ENCODE measurements at regions not wholly inside any gene's neighbourhood (a gene's known extent, or its start where the extent isn't known, plus 50 kb on each side); places are given as distances from the start of the nearest gene placed in this dataset.

- Histone ChIP-seq H3K56ac (replicated peaks; ENCODE audit: insufficient read length, low read depth, low read length) (no peak overlapping the region), H3K14ac (ENCODE audit: insufficient read length) (no peak overlapping the region), H2BK15ac (ENCODE audit: low read length) (no peak overlapping the region), H3K23ac (ENCODE audit: insufficient read length) (no peak overlapping the region), H2AFZ (ENCODE audit: low read length) (peak overlapping the region; percentile 6; the same call in 1 of the 2 replicates), H3K4me3 (ENCODE audit: extremely low read depth in 1 of 4, insufficient read depth in 2 of 4, low read depth in 3 of 4, low read length in 4 of 4) (no peak overlapping the region), H3K79me1 (ENCODE audit: low read depth, low read length) (no peaks in the 10 kb centered on the region), H2BK5ac (ENCODE audit: low read depth, low read length) (no peak overlapping the region), H3K79me2 (ENCODE audit: control insufficient read depth in 1 of 2, insufficient read depth in 2 of 2, low read length in 2 of 2) (no peaks in the 10 kb centered on the region), H2AK5ac (ENCODE audit: low read depth, low read length) (no peak overlapping the region), H3K4me1 (replicated peaks in 1 of 4; ENCODE audit: control insufficient read depth in 3 of 4, insufficient read depth in 4 of 4, low read length in 3 of 4) (peaks cover 0 to 5% (median 2%) of the 10 kb centered on the region in 4 experiments; a peak in 3 of 7 replicates), H3K9ac (replicated peaks in 1 of 4; ENCODE audit: extremely low read depth in 1 of 4, low read depth in 3 of 4, low read length in 3 of 4) (no peak overlapping the region), H3K27ac (ENCODE audit: low read depth, low read length) (no peak overlapping the region), H3K27me3 (replicated peaks in 1 of 4; ENCODE audit: control insufficient read depth in 3 of 4, extremely low read depth in 1 of 4, insufficient read depth in 3 of 4, low read length in 3 of 4) (no peaks in the 10 kb centered on the region), H4K91ac (replicated peaks; ENCODE audit: insufficient read length, low read length) (no peak overlapping the region), H3K18ac (ENCODE audit: extremely low read depth, low read length) (no peak overlapping the region), H2BK120ac (replicated peaks; ENCODE audit: low read depth, low read length) (no peak overlapping the region), H4K5ac (ENCODE audit: insufficient read length, low read depth, low read length) (no peak overlapping the region), H4K8ac (ENCODE audit: extremely low read depth, insufficient read depth, low read length) (no peak overlapping the region), H3K36me3 (ENCODE audit: control insufficient read depth in 2 of 4, insufficient read depth in 4 of 4, low read length in 3 of 4) (no peaks in the 10 kb centered on the region), H2BK20ac (ENCODE audit: low read length) (no peak overlapping the region), H3K4ac (replicated peaks; ENCODE audit: insufficient read length, low read depth, low read length) (no peak overlapping the region), H3K4me2 (ENCODE audit: insufficient read depth in 1 of 2, low read depth in 2 of 2, low read length in 2 of 2) (no peak overlapping the region), H2BK12ac (ENCODE audit: low read depth, low read length) (no peak overlapping the region), H4K20me1 (replicated peaks in 1 of 2; ENCODE audit: control insufficient read depth in 1 of 2, insufficient read depth in 2 of 2, low read length in 2 of 2) (no peaks in the 10 kb centered on the region), H3K9me3 (ENCODE audit: insufficient read depth in 2 of 2, low read depth in 1 of 2, low read length in 1 of 2) (no peaks in the 10 kb centered on the region), H3K23me2 (ENCODE audit: low read depth, low read length) (no peaks in the 10 kb centered on the region)
- 87% methylated on average over 6 of the region's 6 CpGs; no CpG with 5 or more reads in 1 of the 2 experiments for WGBS, 2 experiments (ENCODE audit: extremely low coverage in 1 of 2, insufficient coverage in 1 of 2, insufficient read length in 1 of 2, insufficient replicate concordance in 2 of 2, low coverage in 1 of 2, low lambda C conversion rate in 2 of 2, missing lambda C conversion rate in 1 of 2)
- FAIRE-seq (no peak), DNase-seq (ENCODE audit: low read depth in 1 of 2, low spot score in 2 of 2) (no peak)
- CTCF ChIA-PET (ENCODE audit: partially characterized antibody) = no interaction called here
- TF ChIP-seq EGR1 (IDR thresholded peaks at IDR 0.05; ENCODE audit: borderline replicate concordance, low read depth, low read length) = no peak
- TF ChIP-seq RAD21 (IDR thresholded peaks at IDR 0.05 in 1 of 2, conservative IDR thresholded peaks at IDR 0.05 in 1 of 2; ENCODE audit: low read depth in 2 of 2, low read length in 2 of 2) = no peak
- no peak for TF ChIP-seq RXRA (IDR thresholded peaks at IDR 0.05; ENCODE audit: insufficient read depth, low read depth, low read length)
- no peak for TF ChIP-seq RNF2 (IDR thresholded peaks at IDR 0.05; ENCODE audit: borderline replicate concordance, low read depth, low read length, missing control alignments, poor library complexity, severe bottlenecking)
- TF ChIP-seq ATF2 (IDR thresholded peaks at IDR 0.05; ENCODE audit: low read length) = no peak
- no peak for TF ChIP-seq KDM4A (IDR thresholded peaks at IDR 0.05; ENCODE audit: low read depth, low read length, severe bottlenecking)
- no peak for TF ChIP-seq RFX5 (IDR thresholded peaks at IDR 0.05; ENCODE audit: borderline replicate concordance, low read depth, low read length)
- no peak for TF ChIP-seq ZNF274 (IDR thresholded peaks at IDR 0.05; ENCODE audit: borderline replicate concordance, extremely low read depth, low read length)
- TF ChIP-seq PHF8 (conservative IDR thresholded peaks at IDR 0.05; ENCODE audit: low read depth, low read length) = no peak
- POLR2A ChIA-PET (ENCODE audit: partially characterized antibody) = no interaction called here
Observed at GRCh38 chr6:149220882-149221773, 96.4 kb upstream of the TAB2 start.

Data from H1 (cell line).